GM21723 (cell line): ENCODE measurements at regions not wholly inside any gene's neighbourhood (a gene's known extent, or its start where the extent isn't known, plus 50 kb on each side); places are given as distances from the start of the nearest gene placed in this dataset.

Source experiments
- ATAC-seq: cut with Tn5 transposase; IDR thresholded peaks from one replicate; pipeline ENCODE4 v1.9.1; 2021; ENCODE audit warnings: mild to moderate bottlenecking, moderate library complexity; ENCODE audit not compliant: unreplicated experiment

DNA sequence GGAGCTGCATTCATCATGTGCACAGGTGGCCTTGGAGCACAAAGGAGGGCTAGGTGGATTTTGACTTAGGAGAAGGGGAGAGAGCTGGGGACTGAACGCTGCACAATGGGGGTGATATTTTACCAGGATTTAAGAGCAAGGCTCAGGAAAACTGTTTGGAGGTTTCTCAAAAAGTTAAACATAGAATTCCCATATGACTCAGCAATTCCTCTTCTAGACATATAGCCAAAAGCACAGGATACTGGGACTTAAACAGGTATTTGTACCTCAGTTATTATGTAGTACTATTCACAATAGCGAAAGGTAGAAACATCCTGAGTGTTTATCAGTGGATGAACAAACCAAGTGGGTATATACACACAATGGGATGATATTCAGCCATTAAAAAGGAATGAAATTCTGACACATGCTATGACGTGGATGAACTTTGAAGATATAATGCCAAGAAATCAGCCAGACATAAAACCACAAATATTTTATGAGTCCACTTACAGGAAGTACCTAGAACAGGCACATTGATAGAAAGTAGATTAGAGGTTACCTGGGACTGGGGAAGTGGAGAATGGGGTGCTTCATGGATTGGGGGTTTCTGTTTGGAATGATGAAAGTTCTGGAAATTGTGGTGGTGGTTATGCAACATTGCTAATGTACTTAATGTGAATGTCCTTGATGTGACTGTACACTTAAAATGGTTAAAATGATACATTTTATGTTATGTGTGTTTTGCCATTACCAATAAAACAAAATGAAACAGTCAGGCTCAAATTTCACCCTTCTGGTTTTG is 216.9 kb downstream of the HAUS1 start:
- ATAC-seq, result no peak

DNA sequence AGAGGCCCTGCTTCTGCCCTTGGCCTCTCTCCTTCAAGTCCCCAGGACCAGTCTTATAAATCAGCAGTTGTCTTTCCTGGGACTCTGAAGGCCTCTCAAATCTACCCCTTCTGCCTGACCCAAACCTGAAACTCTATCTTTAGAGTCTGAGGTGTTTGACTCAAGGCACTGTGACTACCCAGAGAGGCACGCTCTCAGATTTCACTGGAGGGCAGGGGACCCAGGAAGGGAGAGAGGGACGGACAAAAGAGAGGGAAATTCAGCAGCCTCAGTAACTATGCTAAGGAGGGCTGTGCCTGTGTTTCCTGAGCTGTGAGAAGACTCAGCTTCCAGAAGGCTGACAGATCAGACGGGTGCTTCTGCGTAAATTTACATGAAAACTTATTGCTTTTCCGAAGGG is 217.8 kb downstream of the HAUS1 start:
- ATAC-seq, result no peak

- no peak for ATAC-seq
Measured at GRCh38 chr18:46322411-46322891, 218.3 kb downstream of the HAUS1 start.

DNA sequence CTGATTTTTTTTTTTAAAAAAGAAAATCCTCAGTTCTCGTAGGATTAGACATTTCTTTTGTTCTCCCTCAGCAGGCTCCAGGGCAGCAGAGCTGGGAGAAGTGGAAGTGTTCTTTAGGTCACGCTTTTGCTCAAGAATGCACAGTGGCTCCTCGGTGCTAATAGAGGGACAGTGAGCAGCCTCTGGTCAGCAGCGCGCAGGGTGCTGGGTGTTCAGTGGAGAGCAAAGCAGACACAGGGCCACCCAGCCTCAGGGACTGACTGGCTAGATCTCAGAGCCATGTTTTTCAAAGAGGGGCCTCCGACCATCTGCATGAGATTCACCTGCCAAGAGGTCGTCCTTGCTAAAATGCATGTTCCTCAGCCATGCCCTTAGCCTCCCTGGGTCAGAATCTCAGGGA is 218.8 kb downstream of the HAUS1 start:
- no peak for ATAC-seq

- no peak for ATAC-seq
Measured at GRCh38 chr18:46324087-46324955, 220.1 kb downstream of the HAUS1 start.

- ATAC-seq, result no peak
Measured at GRCh38 chr18:46325895-46326294, 221.7 kb downstream of the HAUS1 start.

DNA sequence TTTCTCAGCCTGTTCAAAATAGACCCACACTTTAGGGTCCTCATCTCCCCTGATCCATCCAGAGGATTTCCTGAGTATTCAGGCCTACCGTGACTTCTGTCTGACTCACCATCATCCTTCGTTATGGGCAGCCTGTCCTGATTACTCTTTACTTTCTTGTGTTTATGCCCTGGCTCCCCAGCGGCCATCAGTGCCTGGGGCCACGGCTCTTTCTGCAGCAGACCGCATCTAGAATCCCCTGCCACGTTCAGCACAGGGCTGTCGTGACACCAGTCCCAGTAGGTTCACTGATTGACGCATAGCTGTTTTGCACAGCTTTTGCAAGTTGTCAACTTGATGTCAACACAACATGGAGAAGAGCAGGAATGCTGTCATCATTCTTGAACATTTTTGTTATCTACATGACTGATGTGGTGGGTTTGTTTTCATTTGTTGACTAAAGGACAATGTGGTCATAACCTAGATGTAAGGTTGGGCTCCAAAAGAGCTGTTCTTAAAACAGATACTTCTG is 225.6 kb downstream of the HAUS1 start:
- ATAC-seq, result no peak

DNA sequence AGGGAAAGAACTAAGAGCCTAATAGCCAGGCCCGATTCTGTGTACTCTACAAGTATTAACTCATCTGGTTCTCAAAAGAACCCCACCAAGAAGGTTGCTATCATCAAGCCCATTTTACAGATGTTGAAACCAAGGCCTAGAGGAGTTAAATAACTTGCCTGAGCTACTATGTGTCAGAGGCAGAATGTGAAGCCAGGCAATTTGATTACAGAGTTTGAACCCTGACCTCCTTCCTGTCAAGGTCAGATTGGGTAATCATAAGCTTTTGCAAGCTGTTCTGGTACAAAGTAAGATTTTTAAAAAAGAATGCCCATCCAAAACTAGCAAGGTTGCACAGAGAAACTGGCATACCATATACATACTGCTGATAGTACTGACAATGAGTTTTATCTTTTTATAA is 227.1 kb downstream of the HAUS1 start:
- ATAC-seq, result no peak

- ATAC-seq, result no peak
Measured at GRCh38 chr18:46332286-46332801, 228.2 kb downstream of the HAUS1 start.

GRCh38 chr18:46332921-46333341 is 228.7 kb downstream of the HAUS1 start:
- ATAC-seq, result no peak

DNA sequence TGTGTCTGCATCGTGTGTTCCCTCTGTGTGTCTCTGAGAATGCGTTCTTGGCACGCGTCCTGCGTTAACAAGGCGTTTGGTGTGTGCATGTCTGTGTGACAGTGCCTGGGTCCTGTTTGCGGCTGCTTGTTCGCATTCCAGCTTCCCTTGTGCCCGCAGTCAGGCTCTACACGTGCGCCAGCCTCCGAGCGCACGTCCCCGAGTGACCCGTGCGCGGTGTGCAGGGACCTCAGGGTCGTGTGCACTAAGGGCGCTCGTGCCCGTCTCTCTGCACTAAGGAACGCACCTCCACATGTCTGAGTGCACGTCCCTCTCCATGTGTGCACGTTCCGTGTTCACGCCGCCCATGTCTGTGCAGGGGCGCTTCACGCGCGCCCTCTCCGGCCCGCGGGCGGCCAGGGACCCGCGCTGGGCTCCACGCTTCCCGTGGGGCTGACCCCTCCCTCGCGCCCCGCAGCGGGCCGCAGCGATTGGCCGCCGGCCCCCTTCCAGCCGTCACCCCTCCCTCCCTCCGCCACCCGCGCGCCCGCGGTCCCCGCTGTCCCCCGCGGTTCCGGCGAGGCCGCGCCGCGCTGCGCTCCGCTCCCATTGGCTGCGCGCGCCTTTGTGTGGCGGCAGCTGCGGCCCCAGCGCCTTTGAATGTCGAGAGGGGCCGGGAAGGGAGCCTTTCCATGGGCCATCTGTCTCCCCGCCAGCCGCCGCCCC is 229.4 kb downstream of the HAUS1 start:
- ATAC-seq, result no peak

DNA sequence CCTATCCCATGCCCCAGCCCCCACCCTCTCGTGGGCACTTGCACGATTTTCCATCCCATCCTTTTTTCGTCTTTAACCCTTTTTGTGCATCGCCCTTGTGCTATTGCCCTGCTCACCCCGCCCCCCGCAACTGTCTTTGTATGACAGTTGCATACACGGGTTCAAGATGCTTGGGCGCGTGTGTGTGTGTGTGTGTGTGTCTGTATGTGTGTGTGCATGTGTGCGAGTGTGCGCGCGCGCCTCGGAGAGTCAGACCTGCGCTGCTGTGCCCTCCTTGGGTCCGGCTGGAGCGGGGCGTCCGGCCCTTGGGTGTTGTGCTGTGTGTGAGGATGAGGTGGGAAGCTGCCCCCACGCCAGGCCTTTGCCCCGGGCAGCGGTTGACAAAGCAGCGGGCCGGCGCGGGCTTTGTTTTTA is 230.7 kb downstream of the HAUS1 start:
- no peak for ATAC-seq

DNA sequence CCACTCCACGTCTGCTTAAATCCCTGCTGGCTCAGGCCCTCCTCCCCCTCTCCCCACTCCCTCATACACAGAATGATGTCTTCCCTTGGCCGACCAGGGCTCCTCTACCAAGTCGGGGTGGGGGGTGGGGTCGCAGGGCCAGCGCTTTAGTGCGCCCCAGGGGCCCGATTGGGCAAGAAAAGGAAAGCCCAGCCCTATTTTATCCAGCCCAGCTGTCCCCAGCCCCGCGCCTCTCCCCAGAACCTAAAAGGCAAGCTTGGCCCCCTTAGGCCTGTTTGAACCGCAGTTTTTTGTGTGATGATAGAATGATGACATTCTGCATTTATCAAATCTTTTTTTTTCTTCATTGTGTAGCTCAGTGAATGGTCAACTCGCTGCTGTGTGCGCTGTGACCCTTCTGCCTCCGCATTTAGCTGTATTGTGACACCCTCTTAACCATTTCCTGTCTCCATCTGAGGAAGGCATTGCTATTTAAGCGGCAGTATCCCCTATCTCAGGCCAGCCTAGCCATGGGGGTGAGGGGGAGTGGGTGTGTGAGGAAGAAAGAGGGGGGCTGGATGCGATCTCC is 231.4 kb downstream of the HAUS1 start:
- no peak for ATAC-seq

DNA sequence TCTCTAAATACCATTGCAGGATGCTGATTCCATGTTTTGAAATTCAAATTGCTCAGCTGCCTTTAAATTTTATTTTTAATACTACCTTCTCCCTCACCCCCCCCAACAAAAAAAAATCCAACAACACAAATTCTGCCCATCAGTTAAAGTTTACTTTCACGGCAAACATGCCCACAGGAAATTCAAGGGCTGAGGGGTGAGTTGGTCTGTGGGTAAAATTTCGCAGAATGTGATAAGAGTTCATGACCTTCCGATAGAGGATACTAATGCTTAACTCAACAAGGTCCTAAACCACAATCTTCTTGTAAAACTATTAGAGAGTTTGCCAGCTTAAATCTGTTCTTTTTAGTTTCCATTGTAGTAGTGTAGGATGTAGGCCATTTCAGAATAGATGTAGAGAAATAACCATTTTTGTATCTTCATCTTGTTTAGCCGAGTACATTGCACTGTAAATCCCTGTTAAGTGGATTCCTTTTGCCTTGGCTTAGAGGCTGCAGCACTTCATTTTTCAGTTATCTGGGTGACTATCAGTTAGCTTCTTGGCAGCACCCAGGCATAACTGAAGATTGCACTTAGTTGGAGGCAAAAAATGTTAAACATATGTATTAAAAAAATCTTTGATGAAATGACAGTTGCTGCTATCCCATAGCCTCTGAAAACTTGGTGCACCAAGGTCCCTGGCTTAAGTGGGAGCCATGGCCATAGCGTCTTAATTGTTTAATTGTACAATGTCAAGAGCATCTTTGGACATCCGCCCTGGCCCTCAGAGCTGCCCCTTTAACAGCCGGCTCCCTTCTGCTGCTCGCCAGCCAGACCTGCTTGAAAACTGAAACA is 232.3 kb downstream of the HAUS1 start:
- ATAC-seq, result no peak

DNA sequence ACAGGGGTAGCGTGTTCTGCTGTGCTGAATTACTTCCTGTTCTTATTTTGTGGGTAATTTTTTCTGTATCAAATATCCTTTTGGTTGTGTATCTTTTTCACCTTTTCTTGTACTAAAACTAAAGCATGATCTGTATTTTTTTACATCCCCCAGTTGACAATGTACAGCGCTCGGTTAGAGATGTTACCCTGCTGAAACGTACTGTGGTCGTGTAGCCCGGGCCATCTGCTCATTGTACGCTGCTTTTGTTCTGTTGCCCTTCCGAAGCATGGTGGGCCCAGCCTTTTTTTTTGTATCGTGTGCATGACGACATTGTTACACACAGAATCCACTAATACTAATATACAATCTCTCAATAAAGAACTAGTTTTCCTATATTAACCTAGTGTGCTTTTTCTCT is 233.1 kb downstream of the HAUS1 start:
- ATAC-seq, result no peak

DNA sequence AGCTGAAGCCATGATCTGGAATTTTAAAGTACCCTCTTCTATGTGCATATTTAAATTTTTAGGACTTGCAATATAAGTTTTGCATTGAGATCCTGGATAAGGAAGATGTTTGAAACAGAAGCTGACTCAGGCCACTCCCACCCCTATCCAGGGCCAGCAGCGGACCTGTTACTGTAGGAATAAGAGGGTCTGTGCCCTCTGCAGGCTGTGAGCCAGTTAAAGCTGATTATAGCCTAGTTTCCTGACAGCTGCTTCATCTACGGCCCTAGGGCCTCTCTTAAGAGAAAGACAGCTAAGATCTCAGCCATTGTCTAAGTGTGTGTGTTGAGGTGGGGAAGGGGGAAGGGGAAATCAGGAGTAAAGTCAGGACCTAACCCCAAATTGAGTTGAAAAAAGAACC is 234.0 kb downstream of the HAUS1 start:
- no peak for ATAC-seq

DNA sequence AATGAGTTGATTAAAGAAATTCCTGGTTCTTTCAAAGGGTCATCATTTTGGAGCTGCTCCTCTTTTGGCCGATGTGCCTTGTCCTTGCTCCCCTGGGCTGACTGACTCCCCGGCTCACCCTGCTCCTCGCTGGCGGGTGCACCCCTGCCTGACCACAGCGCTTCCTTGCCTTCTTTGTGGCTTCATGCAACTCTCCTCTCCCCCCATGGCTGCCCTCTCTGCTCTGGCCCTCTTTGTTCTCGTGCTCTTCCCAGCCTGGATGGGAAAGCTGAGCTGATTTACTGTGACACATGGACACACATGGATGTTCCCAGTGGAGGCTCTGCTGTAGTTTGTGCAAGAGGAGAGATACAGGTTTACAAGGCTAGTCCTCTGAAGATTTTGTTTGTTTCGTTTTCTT is 234.6 kb downstream of the HAUS1 start:
- ATAC-seq, result no peak

GRCh38 chr18:46340716-46341115 is 236.5 kb downstream of the HAUS1 start:
- no peak for ATAC-seq

GRCh38 chr18:46341986-46342525 is 237.9 kb downstream of the HAUS1 start:
- no peak for ATAC-seq
